ENCODE measurements at regions not wholly inside any gene's neighbourhood (a gene's known extent, or its start where the extent isn't known, plus 50 kb on each side); places are given as distances from the start of the nearest gene placed in this dataset.

DNA sequence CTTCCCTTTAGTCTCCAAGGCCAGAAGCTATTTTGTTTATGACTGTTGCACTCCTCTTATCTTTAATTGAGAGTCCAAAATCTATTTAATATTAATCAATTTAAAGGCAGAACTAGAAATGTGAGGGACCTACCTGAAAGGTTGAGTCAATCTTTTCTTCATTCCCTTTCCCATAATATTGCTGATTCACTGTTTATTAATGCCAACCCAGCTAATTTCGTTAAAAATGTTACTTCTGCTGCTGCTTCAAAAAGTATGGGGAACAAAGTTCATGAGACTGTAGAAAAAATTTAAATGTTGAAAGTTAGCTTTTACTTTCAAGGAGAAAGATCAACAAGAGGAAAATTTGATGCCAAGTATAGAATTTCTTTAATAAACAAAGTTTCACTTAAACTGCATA lies 365.3 kb downstream of the TENT5A start:
- H3K27ac ChIP-seq, result no peak overlapping the region
- no peak overlapping the region for H3K4me2 ChIP-seq
- H3K4me1 ChIP-seq, result no peaks in the 10 kb centered on the region; a peak in 1 of 20 replicates
- peaks cover 0 to 5% (median 2%) of the 10 kb centered on the region in 11 experiments; a peak in 17 of 22 replicates for H3K9me3 ChIP-seq (replicated peaks in 1 of 11)
- no peaks in the 10 kb centered on the region for H4K20me1 ChIP-seq
- no peak overlapping the region for H3K4me3 ChIP-seq
- H3K9ac ChIP-seq, result no peak overlapping the region
- H3K27me3 ChIP-seq, result no peaks in the 10 kb centered on the region
- H3K36me3 ChIP-seq, result no peaks in the 10 kb centered on the region
- TF ChIP-seq Cebpa-rat (IDR thresholded peaks at IDR 0.05), result no peak

- Histone ChIP-seq H3K4me3 (no peak overlapping the region), H4K20me1 (no peaks in the 10 kb centered on the region), H3K4me1 (no peaks in the 10 kb centered on the region), H3K4me2 (no peak overlapping the region), H3K27me3 (no peaks in the 10 kb centered on the region), H3K36me3 (no peaks in the 10 kb centered on the region), H3K9ac (no peak overlapping the region), H3K9me3 (replicated peaks in 1 of 11) (no peaks in the 10 kb centered on the region), H3K27ac (no peak overlapping the region)
- no peak for TF ChIP-seq Cebpa-rat (IDR thresholded peaks at IDR 0.05)
These were observed 367.6 kb downstream of the TENT5A start for GRCh38 chr6:81384921-81385320.

GRCh38 chr6:81383472-81383871 lies 369.0 kb downstream of the TENT5A start:
- no peak for TF ChIP-seq Cebpa-rat (IDR thresholded peaks at IDR 0.05)
- no peaks in the 10 kb centered on the region for H3K36me3 ChIP-seq
- H3K9ac ChIP-seq, result no peak overlapping the region
- no peak overlapping the region for H3K4me2 ChIP-seq
- no peak overlapping the region for H3K27ac ChIP-seq
- no peak overlapping the region for H3K4me3 ChIP-seq
- H4K20me1 ChIP-seq, result no peaks in the 10 kb centered on the region
- no peaks in the 10 kb centered on the region for H3K27me3 ChIP-seq
- no peaks in the 10 kb centered on the region for H3K4me1 ChIP-seq
- H3K9me3 ChIP-seq (replicated peaks in 1 of 11), result no peaks in the 10 kb centered on the region

GRCh38 chr6:81382852-81383251 lies 369.6 kb downstream of the TENT5A start:
- Histone ChIP-seq H3K4me2 (no peak overlapping the region), H3K4me3 (no peak overlapping the region), H4K20me1 (no peaks in the 10 kb centered on the region), H3K36me3 (no peaks in the 10 kb centered on the region), H3K27ac (no peak overlapping the region), H3K9me3 (replicated peaks in 1 of 11) (no peaks in the 10 kb centered on the region), H3K9ac (no peak overlapping the region), H3K27me3 (no peaks in the 10 kb centered on the region), H3K4me1 (no peaks in the 10 kb centered on the region)
- no peak for TF ChIP-seq Cebpa-rat (IDR thresholded peaks at IDR 0.05)

- Histone ChIP-seq H4K20me1 (no peaks in the 10 kb centered on the region), H3K27ac (no peak overlapping the region), H3K4me1 (no peaks in the 10 kb centered on the region)
These were observed 371.0 kb downstream of the TENT5A start for GRCh38 chr6:81381382-81381916.

DNA sequence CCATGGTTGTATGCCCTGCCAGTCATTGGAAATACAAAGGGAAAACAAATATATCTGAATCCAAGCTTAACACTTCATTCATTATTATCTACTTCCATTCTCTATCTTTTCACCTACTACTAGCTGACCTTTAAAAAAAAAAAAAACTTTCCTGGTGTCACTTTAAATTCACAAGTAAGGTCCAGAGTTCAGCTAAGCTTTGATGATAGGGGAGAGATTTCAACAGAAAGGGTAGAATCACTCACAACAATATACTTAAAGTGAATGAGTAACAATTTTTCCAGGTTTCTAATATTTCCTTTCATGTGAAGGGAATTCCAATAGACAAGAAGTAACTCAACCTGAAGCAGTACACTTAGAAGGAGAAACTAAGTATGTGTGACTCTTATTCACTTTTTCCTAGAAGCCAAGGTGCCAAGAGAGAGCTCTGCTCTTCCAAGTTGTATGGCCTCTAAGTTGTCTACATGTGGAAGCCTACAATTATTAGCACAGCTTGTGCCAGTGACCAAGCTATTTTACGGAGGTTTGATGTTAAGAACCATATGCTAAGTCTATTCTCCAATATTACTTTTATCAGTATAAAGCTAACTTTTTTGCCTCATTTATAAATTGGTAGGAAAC lies 371.7 kb downstream of the TENT5A start:
- Histone ChIP-seq H3K4me2 (no peak overlapping the region), H3K27ac (no peak overlapping the region), H4K20me1 (no peaks in the 10 kb centered on the region), H3K9me3 (replicated peaks in 1 of 11) (no peaks in the 10 kb centered on the region), H3K36me3 (no peaks in the 10 kb centered on the region), H3K4me1 (no peaks in the 10 kb centered on the region), H3K9ac (no peak overlapping the region), H3K27me3 (no peaks in the 10 kb centered on the region), H3K4me3 (no peak overlapping the region)
- no peak for TF ChIP-seq Cebpa-rat (IDR thresholded peaks at IDR 0.05)

More at GRCh38 chr6:81381382-81381916, 371.0 kb downstream of the TENT5A start:
- Histone ChIP-seq H3K36me3 (no peaks in the 10 kb centered on the region), H3K4me3 (no peak overlapping the region), H3K9me3 (replicated peaks in 1 of 11) (no peaks in the 10 kb centered on the region), H3K27me3 (no peaks in the 10 kb centered on the region), H3K9ac (no peak overlapping the region), H3K4me2 (no peak overlapping the region)
- TF ChIP-seq Cebpa-rat (IDR thresholded peaks at IDR 0.05), result no peak

DNA sequence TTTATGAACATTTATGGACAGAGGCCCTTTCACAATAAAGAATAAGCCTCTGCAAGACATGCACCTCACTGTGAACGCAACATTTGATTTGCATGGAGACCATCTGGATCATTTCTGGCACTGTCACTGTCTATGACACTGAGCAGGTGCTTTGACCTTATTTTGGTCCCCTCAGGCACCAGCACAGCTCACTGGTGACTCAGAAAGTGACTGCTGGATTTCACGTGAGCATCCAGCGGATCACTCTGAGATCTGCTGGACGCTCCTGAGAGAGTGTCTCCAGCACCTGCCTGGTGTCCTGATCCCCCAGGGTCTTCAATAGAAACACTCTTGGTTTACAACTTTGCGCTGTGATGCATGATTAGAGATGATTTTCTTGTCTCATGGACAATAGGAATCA lies 375.7 kb downstream of the TENT5A start:
- Histone ChIP-seq H3K4me3 (no peak overlapping the region), H3K36me3 (no peaks in the 10 kb centered on the region), H3K27me3 (no peaks in the 10 kb centered on the region), H3K9ac (no peak overlapping the region), H3K27ac (no peak overlapping the region), H3K4me1 (no peaks in the 10 kb centered on the region), H3K4me2 (no peak overlapping the region), H4K20me1 (no peaks in the 10 kb centered on the region), H3K9me3 (replicated peaks in 1 of 11) (no peaks in the 10 kb centered on the region)
- no peak for TF ChIP-seq Cebpa-rat (IDR thresholded peaks at IDR 0.05)

GRCh38 chr6:81373414-81373813 lies 379.1 kb downstream of the TENT5A start:
- H3K27ac ChIP-seq, result no peak overlapping the region
- no peaks in the 10 kb centered on the region for H3K36me3 ChIP-seq
- no peak overlapping the region for H3K4me3 ChIP-seq
- no peaks in the 10 kb centered on the region for H3K9me3 ChIP-seq (replicated peaks in 1 of 11)
- no peaks in the 10 kb centered on the region for H3K27me3 ChIP-seq
- H4K20me1 ChIP-seq, result no peaks in the 10 kb centered on the region
- H3K4me1 ChIP-seq, result no peaks in the 10 kb centered on the region
- no peak overlapping the region for H3K4me2 ChIP-seq
- no peak overlapping the region for H3K9ac ChIP-seq
- no peak for TF ChIP-seq Cebpa-rat (IDR thresholded peaks at IDR 0.05)

- Histone ChIP-seq H3K9ac (no peak overlapping the region), H3K27ac (no peak overlapping the region), H3K4me2 (no peak overlapping the region), H3K9me3 (replicated peaks in 1 of 11) (no peaks in the 10 kb centered on the region), H3K4me1 (no peaks in the 10 kb centered on the region), H4K20me1 (no peaks in the 10 kb centered on the region), H3K36me3 (no peaks in the 10 kb centered on the region), H3K4me3 (no peak overlapping the region), H3K27me3 (no peaks in the 10 kb centered on the region)
- TF ChIP-seq Cebpa-rat (IDR thresholded peaks at IDR 0.05), result no peak
These were observed 380.6 kb downstream of the TENT5A start for GRCh38 chr6:81371930-81372329.

- no peak for TF ChIP-seq Cebpa-rat (IDR thresholded peaks at IDR 0.05)
These were observed 385.5 kb downstream of the TENT5A start for GRCh38 chr6:81366972-81367371.

More at GRCh38 chr6:81366972-81367371, 385.5 kb downstream of the TENT5A start:
- Histone ChIP-seq H3K27me3 (no peaks in the 10 kb centered on the region), H3K36me3 (no peaks in the 10 kb centered on the region), H3K9me3 (replicated peaks in 1 of 11) (no peaks in the 10 kb centered on the region), H3K4me1 (no peaks in the 10 kb centered on the region), H3K4me3 (no peak overlapping the region), H3K27ac (no peak overlapping the region), H3K9ac (no peak overlapping the region), H4K20me1 (no peaks in the 10 kb centered on the region), H3K4me2 (no peak overlapping the region)
